Calu3 (cell line): ENCODE measurements at regions not wholly inside any gene's neighbourhood (a gene's known extent, or its start where the extent isn't known, plus 50 kb on each side); places are given as distances from the start of the nearest gene placed in this dataset.

Source experiments
- BruUV-seq: library from RNA; stranded (reverse); fragments of 400-500 nt; replicated peaks from 2 replicates; lab custom pipeline; 2021; lab: Mats Ljungman, UMichigan
- CTCF ChIA-PET: fragments of 300-600 bp; sonication (Branson Sonifier 250); formaldehyde crosslinking; loops from one replicate; lab custom pipeline; 2022; ENCODE audit warnings: antibody characterized with exemption; lab: Charles Lee
- DNase-seq: peaks from one replicate; pipeline ENCODE4 v3.0.0; 2022
- H3K27ac Mint-ChIP-seq: one replicate; pipeline ENCODE4 v1.8.0; 2022; ENCODE audit warnings: mixed read lengths; ENCODE audit not compliant: unreplicated experiment
- H3K27me3 Mint-ChIP-seq: one replicate; pipeline ENCODE4 v1.8.0; 2022; ENCODE audit warnings: mixed read lengths; ENCODE audit not compliant: unreplicated experiment
- H3K36me3 Mint-ChIP-seq: one replicate; pipeline ENCODE4 v1.8.0; 2022; ENCODE audit warnings: mild to moderate bottlenecking, moderate library complexity, mixed read lengths; ENCODE audit not compliant: insufficient read depth, unreplicated experiment
- H3K4me1 Mint-ChIP-seq: one replicate; pipeline ENCODE4 v1.8.0; 2022; ENCODE audit warnings: mild to moderate bottlenecking, low read depth, mixed read lengths; ENCODE audit not compliant: unreplicated experiment
- H3K4me3 Mint-ChIP-seq: one replicate; pipeline ENCODE4 v1.8.0; 2022; ENCODE audit warnings: mild to moderate bottlenecking, low read depth, moderate library complexity, mixed read lengths; ENCODE audit not compliant: unreplicated experiment
- H3K9me3 Mint-ChIP-seq: one replicate; pipeline ENCODE4 v1.8.0; 2022; ENCODE audit warnings: low read depth, mixed read lengths; ENCODE audit not compliant: unreplicated experiment
- intact Hi-C: fragments of 100-400 bp; cut with micrococcal nuclease; formaldehyde crosslinking; loops from one replicate; pipeline ENCODE4 v1.10.0; 2022; ENCODE audit not compliant: unreplicated experiment
- TF ChIP-seq, protein P1 (sequence below): fragments of 200-600 bp; IDR thresholded peaks from one replicate; pipeline ENCODE4 v1.8.0; 2022; ENCODE audit warnings: antibody characterized with exemption; ENCODE audit not compliant: unreplicated experiment

DNA sequence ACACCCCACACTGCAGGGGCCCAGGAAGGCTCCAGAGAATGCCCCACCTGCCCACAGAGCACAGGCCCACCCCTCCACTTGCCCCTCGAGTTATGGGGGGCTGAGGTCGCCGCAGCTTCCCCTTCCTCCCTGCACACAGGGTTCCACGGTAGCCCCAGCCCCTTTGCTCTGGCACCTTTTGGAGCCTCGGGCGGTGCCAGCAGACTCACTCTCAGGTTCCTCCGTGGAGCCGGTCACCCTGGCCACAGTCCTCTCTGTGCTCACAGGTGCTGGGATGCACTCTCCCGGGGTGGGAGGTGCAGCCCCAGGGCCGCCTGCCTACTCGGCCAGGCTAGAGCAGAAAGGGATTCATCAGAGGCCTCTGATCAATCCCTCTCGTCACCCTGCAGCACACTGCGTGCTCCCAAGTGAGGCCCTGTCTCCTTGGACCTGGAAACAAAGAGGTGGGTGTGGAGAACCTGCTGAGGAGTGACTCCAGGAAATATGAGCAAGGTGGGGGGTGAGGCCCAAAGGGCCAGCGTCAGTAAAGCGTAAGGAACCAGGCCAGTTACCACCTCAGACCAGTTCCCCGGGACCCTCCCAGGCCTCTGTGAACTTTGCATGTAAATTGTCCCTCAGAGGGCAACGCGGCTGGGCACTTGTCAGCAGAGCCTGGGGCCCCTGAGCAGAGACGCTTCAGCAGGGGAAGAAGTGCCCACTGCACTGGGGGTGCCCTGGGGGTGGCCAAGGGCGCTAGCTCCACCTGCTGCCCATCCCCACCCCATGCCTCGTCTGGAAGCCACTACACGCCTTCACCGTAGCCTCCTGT is 167.8 kb downstream of the OLFM1 start:
- Mint-ChIP-seq H3K9me3 (no peaks in the 10 kb centered on the region), H3K4me3 (no peak overlapping the region), H3K27ac (no peak overlapping the region), H3K36me3 (no peaks in the 10 kb centered on the region), H3K4me1 (no peaks in the 10 kb centered on the region), H3K27me3 (peaks cover 18% of the 10 kb centered on the region)
- intact Hi-C loops: no loop called here
- CTCF ChIA-PET: no interaction called here
- no peak for DNase-seq
- BruUV-seq: no TSS peak
- TF ChIP-seq, protein P1, sequence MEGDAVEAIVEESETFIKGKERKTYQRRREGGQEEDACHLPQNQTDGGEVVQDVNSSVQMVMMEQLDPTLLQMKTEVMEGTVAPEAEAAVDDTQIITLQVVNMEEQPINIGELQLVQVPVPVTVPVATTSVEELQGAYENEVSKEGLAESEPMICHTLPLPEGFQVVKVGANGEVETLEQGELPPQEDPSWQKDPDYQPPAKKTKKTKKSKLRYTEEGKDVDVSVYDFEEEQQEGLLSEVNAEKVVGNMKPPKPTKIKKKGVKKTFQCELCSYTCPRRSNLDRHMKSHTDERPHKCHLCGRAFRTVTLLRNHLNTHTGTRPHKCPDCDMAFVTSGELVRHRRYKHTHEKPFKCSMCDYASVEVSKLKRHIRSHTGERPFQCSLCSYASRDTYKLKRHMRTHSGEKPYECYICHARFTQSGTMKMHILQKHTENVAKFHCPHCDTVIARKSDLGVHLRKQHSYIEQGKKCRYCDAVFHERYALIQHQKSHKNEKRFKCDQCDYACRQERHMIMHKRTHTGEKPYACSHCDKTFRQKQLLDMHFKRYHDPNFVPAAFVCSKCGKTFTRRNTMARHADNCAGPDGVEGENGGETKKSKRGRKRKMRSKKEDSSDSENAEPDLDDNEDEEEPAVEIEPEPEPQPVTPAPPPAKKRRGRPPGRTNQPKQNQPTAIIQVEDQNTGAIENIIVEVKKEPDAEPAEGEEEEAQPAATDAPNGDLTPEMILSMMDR: no peak

DNA sequence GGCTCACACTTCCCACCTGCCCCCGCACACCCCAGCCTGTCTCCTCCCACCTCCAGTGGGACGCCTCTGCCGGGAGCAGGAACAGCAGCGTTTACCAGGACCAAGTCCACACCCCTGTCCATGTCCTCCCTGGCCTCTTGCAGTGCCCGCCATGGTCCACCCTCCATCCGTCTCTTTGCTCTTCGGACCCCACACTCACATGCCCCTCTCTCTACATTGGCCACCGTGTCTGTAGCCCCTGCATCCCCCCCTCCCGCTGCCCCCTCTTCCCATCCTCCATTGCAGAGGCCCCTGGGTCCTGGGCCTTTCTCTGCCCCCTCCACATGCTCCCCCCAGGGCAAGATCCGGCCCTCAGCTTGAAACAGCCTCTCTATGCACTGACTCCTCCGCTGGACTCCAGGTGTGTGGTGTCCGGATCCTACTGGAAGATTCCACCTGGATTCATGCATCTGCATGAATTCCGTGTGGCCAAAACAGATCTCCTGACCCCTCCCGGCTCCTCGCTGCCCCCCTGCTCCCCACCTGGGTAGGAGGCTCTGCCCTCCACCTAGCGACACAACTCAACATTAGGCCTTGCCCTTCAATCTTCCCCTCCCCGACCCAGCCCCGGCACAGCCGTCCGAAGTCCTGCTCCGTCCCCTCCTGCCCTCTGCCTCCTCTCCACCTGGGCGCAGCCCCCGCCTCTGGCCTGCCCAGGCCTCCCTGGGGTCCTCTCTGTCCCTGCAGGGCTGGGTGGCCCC is 168.5 kb downstream of the OLFM1 start:
- Mint-ChIP-seq H3K4me3 (no peak overlapping the region), H3K4me1 (no peaks in the 10 kb centered on the region), H3K27ac (no peak overlapping the region), H3K27me3 (peaks cover 18% of the 10 kb centered on the region), H3K9me3 (no peaks in the 10 kb centered on the region), H3K36me3 (no peaks in the 10 kb centered on the region)
- DNase-seq: no peak
- no TSS peak for BruUV-seq
- TF ChIP-seq, protein P1: no peak
- intact Hi-C loops: no loop called here
- CTCF ChIA-PET: no interaction called here

DNA sequence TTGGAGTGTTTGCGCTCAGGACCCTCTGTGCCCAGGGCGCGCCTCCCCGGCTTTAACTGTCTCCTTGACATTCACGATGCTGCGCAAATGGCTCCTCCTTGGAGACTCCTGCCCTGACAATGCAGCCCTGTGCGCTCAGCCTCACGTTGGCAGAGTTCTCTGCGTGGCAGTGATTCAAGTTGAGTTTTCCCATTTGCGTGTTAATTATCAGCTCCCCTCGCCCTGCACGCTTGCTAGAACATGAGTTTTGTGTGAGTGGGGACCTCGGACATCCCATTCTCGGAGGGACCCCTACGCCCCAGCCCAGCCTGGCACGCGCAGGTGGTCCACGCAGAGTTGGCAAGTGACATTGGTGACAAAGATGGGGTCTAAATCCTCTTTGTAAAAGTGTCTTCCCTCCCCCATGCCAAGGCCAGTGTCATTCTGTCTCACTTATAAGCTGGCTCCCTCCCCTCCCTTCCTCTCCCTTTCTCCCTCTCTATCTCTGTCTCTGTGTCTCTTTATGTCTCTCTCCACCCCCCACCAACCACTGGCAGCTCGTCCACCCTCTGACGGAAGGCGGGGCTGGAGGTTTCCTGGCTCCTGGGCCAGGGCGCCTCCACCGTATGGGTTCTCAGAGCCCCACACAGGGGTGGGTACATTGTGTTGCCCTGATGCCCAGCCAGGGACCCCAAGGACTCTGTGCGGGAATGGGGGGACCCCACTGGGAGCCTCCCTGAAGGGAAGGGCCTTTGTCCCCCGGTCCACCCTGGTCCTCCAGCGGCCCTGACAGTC is 169.3 kb downstream of the OLFM1 start:
- no peaks in the 10 kb centered on the region for H3K36me3 Mint-ChIP-seq
- peaks cover 16% of the 10 kb centered on the region for H3K27me3 Mint-ChIP-seq
- intact Hi-C loops: no loop called here
- CTCF ChIA-PET: no interaction called here
- H3K27ac Mint-ChIP-seq: no peak overlapping the region
- TF ChIP-seq, protein P1: no peak
- no peak for DNase-seq
- H3K4me1 Mint-ChIP-seq: no peaks in the 10 kb centered on the region
- no peak overlapping the region for H3K4me3 Mint-ChIP-seq
- BruUV-seq: no TSS peak
- H3K9me3 Mint-ChIP-seq: no peaks in the 10 kb centered on the region

DNA sequence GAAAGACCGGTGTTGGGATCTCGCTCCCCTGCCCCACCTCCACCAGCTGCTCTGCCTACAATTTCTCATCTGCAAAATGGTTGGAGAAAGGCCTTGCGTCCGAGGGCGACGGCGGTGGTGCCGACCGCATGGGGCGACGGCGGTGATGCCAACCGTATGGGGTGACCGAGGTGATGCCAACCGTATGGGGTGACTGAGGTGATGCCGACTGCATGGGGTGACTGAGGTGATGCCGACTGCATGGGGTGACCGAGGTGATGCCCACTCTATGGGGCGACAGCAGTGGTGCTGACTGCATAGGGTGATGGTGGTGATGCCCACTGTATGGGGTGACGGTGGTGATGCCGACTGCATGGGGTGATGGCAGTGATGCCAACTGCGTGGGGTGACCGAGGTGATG is 171.0 kb downstream of the OLFM1 start:
- CTCF ChIA-PET: no interaction called here
- intact Hi-C loops: no loop called here
- no peak overlapping the region for H3K27ac Mint-ChIP-seq
- H3K27me3 Mint-ChIP-seq: no peaks in the 10 kb centered on the region
- no TSS peak for BruUV-seq
- no peak overlapping the region for H3K4me3 Mint-ChIP-seq
- no peaks in the 10 kb centered on the region for H3K4me1 Mint-ChIP-seq
- DNase-seq: no peak
- no peaks in the 10 kb centered on the region for H3K9me3 Mint-ChIP-seq
- H3K36me3 Mint-ChIP-seq: no peaks in the 10 kb centered on the region
- TF ChIP-seq, protein P1: no peak
